ENCODE measurements at regions not wholly inside any gene's neighbourhood (a gene's known extent, or its start where the extent isn't known, plus 50 kb on each side); places are given as distances from the start of the nearest gene placed in this dataset.

DNA sequence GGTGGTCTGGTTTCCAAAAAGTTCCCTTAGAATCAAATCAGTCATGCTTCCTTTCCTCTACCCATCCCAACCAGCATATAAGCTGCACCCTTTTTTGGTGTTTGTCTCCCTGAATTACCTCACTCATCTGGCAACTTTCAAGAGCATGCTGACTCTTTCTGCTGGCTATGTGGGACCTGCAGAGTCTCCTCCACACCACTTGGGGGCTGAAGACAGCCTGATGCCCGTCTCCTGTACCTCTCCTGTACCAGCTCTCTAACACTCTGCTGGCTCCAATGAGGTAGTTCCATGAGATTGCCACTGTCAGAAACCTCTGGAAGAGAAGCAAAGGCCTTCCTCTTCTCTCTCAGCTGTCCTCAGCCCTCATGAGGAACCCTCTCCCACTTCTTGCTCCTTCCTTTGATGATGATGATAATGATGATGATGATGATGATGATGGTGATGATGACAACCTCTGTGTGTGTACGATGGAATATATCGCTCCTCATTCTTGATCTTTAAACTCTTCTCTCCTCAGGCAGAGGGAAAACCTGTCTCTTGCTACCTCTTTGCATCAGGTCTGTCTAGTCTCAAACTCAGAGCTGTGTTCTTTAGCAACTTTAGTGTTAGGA lies 257.5 kb downstream of the ZNF621 start:
- no peak for TF ChIP-seq POLR2A (IDR thresholded peaks at IDR 0.05)
- TF ChIP-seq, protein P1, sequence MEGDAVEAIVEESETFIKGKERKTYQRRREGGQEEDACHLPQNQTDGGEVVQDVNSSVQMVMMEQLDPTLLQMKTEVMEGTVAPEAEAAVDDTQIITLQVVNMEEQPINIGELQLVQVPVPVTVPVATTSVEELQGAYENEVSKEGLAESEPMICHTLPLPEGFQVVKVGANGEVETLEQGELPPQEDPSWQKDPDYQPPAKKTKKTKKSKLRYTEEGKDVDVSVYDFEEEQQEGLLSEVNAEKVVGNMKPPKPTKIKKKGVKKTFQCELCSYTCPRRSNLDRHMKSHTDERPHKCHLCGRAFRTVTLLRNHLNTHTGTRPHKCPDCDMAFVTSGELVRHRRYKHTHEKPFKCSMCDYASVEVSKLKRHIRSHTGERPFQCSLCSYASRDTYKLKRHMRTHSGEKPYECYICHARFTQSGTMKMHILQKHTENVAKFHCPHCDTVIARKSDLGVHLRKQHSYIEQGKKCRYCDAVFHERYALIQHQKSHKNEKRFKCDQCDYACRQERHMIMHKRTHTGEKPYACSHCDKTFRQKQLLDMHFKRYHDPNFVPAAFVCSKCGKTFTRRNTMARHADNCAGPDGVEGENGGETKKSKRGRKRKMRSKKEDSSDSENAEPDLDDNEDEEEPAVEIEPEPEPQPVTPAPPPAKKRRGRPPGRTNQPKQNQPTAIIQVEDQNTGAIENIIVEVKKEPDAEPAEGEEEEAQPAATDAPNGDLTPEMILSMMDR (IDR thresholded peaks at IDR 0.05): peak in 1 of 12 donors; percentile 16

Data from heart left ventricle (tissue), 13 donors.